GM23338 (cell line): ENCODE measurements at regions not wholly inside any gene's neighbourhood (a gene's known extent, or its start where the extent isn't known, plus 50 kb on each side); places are given as distances from the start of the nearest gene placed in this dataset.

Experiments
- ATAC-seq: fragments of 200-7000 bp; cut with Tn5 transposase; 3 replicates; pipeline ENCODE4 v1.9.1; 2020
- DNase-seq: peaks from one replicate; pipeline ENCODE4 v3.0.0-alpha.2; 2015; ENCODE audit warnings: low spot score
- H2AFZ ChIP-seq: fragments of 200-600 bp; sonication (generic); 2 replicates; pipeline ENCODE4 v1.8.0; 2016; ENCODE audit warnings: antibody characterized with exemption, mild to moderate bottlenecking, moderate library complexity
- H3F3A ChIP-seq: fragments of 200-600 bp; sonication (generic); replicated peaks from 2 replicates; pipeline ENCODE4 v1.8.0; 2017; ENCODE audit warnings: antibody characterized with exemption, mixed run types, low read depth
- H3K27ac ChIP-seq: fragments of 200-600 bp; sonication (generic); 2 replicates; pipeline ENCODE4 v1.6.1; 2016; ENCODE audit warnings: low read depth
- H3K27me3 ChIP-seq: fragments of 200-600 bp; sonication (generic); 2 replicates; pipeline ENCODE4 v1.8.0; 2016; ENCODE audit warnings: mild to moderate bottlenecking, mixed run types, moderate library complexity; ENCODE audit not compliant: insufficient read depth
- H3K36me3 ChIP-seq: fragments of 200-600 bp; sonication (generic); 2 replicates; pipeline ENCODE4 v1.8.0; 2016; ENCODE audit warnings: mild to moderate bottlenecking; ENCODE audit not compliant: insufficient read depth
- H3K4me1 ChIP-seq: fragments of 200-600 bp; sonication (generic); 2 replicates; pipeline ENCODE4 v1.8.0; 2016; ENCODE audit warnings: mild to moderate bottlenecking, moderate library complexity; ENCODE audit not compliant: insufficient read depth
- H3K4me2 ChIP-seq: fragments of 200-600 bp; sonication (generic); 2 replicates; pipeline ENCODE4 v1.7.1; 2017; ENCODE audit warnings: mixed run types
- H3K4me3 ChIP-seq: fragments of 200-600 bp; sonication (generic); 2 replicates; pipeline ENCODE4 v1.6.1; 2016; ENCODE audit warnings: mixed run types
- H3K79me2 ChIP-seq: fragments of 200-600 bp; sonication (generic); replicated peaks from 2 replicates; pipeline ENCODE4 v1.8.0; 2017; ENCODE audit warnings: mild to moderate bottlenecking; ENCODE audit not compliant: insufficient read depth
- H3K9me2 ChIP-seq: fragments of 200-600 bp; sonication (generic); 2 replicates; pipeline ENCODE4 v1.8.0; 2017; ENCODE audit not compliant: insufficient read depth
- H4K20me1 ChIP-seq: fragments of 200-600 bp; sonication (generic); replicated peaks from 2 replicates; pipeline ENCODE4 v1.8.0; 2017; ENCODE audit warnings: mild to moderate bottlenecking; ENCODE audit not compliant: insufficient read depth
- H3K27ac Mint-ChIP-seq: 2 replicates; pipeline ENCODE4 v1.8.0; 2020; ENCODE audit warnings: inconsistent platforms, mild to moderate bottlenecking, moderate library complexity, mixed read lengths
- H3K27me3 Mint-ChIP-seq: 3 replicates; pipeline ENCODE4 v1.8.0; 2022; ENCODE audit warnings: low read depth, mild to moderate bottlenecking, moderate library complexity, mixed read lengths, inconsistent platforms; ENCODE audit not compliant: insufficient read depth, poor library complexity
- H3K36me3 Mint-ChIP-seq: 3 replicates; pipeline ENCODE4 v1.8.0; 2021; ENCODE audit warnings: low read depth, mild to moderate bottlenecking, inconsistent platforms, moderate library complexity, mixed read lengths
- H3K4me1 Mint-ChIP-seq: 3 replicates; pipeline ENCODE4 v1.8.0; 2020; ENCODE audit warnings: mild to moderate bottlenecking, inconsistent platforms, mixed read lengths
- H3K4me3 Mint-ChIP-seq: 3 replicates; pipeline ENCODE4 v1.8.0; 2021; ENCODE audit warnings: moderate library complexity, mild to moderate bottlenecking, inconsistent platforms, mixed read lengths
- H3K9me3 Mint-ChIP-seq: 3 replicates; pipeline ENCODE4 v1.8.0; 2020; ENCODE audit warnings: moderate library complexity, mild to moderate bottlenecking, inconsistent platforms, mixed read lengths
- CREB1 ChIP-seq: fragments of 250-450 bp; sonication (Bioruptor Pico); IDR thresholded peaks from 2 replicates; pipeline ENCODE4 v1.5.0; 2020; ENCODE audit warnings: low read depth, mild to moderate bottlenecking, moderate library complexity
- EZH2 ChIP-seq: fragments of 200-600 bp; sonication (generic); IDR thresholded peaks from one replicate; pipeline ENCODE4 v1.8.0; 2017; ENCODE audit warnings: antibody characterized with exemption, mild to moderate bottlenecking, low read depth; ENCODE audit not compliant: unreplicated experiment
- EZH2phosphoT487 ChIP-seq: fragments of 200-600 bp; sonication (generic); IDR thresholded peaks from one replicate; pipeline ENCODE4 v1.8.1; 2018; ENCODE audit warnings: antibody characterized with exemption; ENCODE audit not compliant: unreplicated experiment
- JUNB ChIP-seq: IDR thresholded peaks from one replicate; pipeline ENCODE4 v1.6.1; 2016; ENCODE audit warnings: antibody characterized with exemption; ENCODE audit not compliant: unreplicated experiment
- NANOG ChIP-seq: IDR thresholded peaks from 2 replicates; pipeline ENCODE4 v1.6.1; 2016; ENCODE audit warnings: antibody characterized with exemption, borderline replicate concordance
- POLR2AphosphoS5 ChIP-seq: IDR thresholded peaks from 2 replicates; pipeline ENCODE4 v1.6.1; 2016; ENCODE audit warnings: antibody characterized with exemption, low read depth
- STAT1 ChIP-seq: IDR thresholded peaks from one replicate; pipeline ENCODE4 v1.6.1; 2016; ENCODE audit warnings: antibody characterized with exemption; ENCODE audit not compliant: unreplicated experiment
- ZNF114 ChIP-seq: fragments of 250-450 bp; sonication (Bioruptor Pico); IDR thresholded peaks from 2 replicates; pipeline ENCODE4 v1.5.0; 2020; ENCODE audit warnings: mild to moderate bottlenecking, moderate library complexity
- ZNF331 ChIP-seq: fragments of 250-450 bp; sonication (Bioruptor Pico); IDR thresholded peaks from 2 replicates; pipeline ENCODE4 v1.5.0; 2020; ENCODE audit warnings: low read depth, mild to moderate bottlenecking, moderate library complexity
- TF ChIP-seq, protein P1 (sequence below): IDR thresholded peaks from one replicate; pipeline ENCODE4 v1.6.1; 2018; ENCODE audit warnings: antibody characterized with exemption; ENCODE audit not compliant: unreplicated experiment
- TF ChIP-seq, protein P2 (sequence below): fragments of 250-450 bp; sonication (Bioruptor Pico); IDR thresholded peaks from 2 replicates; pipeline ENCODE4 v1.5.0; 2020; ENCODE audit warnings: mild to moderate bottlenecking, moderate library complexity
- TF ChIP-seq, protein P3 (sequence below): IDR thresholded peaks from 2 replicates; pipeline ENCODE4 v1.6.1; 2016; ENCODE audit warnings: antibody characterized with exemption
- TF ChIP-seq, protein P4 (sequence below), 2 experiments: fragments of 200-600 bp in 1 of 2; sonication (generic) in 1 of 2; conservative IDR thresholded peaks; 2 replicates each; pipeline versions ENCODE4 v1.5.1 to v1.6.1; 2016 to 2017; ENCODE audit warnings: antibody characterized with exemption in 2 of 2, low read depth in 2 of 2, mild to moderate bottlenecking in 2 of 2, moderate library complexity in 1 of 2

DNA sequence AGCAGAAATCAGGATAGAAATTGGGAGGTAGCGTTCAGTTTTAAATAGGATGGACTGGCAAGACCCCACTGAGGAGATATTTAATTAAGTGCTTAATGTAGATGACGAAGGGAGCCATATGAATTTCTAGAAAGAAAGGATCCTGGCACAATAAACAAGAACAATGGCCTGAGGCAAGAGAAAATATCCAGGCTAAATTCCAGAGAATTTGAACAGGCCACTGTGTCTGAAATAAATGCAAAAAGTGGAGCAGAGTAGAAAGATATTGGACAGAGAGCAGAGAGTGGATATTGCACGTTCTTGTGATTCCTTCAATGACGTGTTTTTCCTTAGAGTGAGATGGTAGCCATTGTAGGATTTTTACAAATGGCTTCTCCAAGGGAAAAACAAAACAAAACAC is 1504.8 kb downstream of the C4orf33 start:
- H3K4me1 Mint-ChIP-seq = peaks cover 2% of the 10 kb centered on the region; the same call in 1 of the 3 replicates
- Histone ChIP-seq H3K4me2 (no peak overlapping the region), H3K36me3 (no peaks in the 10 kb centered on the region), H3K4me1 (peaks cover 10% of the 10 kb centered on the region), H4K20me1 (no peaks in the 10 kb centered on the region), H3K9me2 (no peaks in the 10 kb centered on the region), H3K79me2 (no peaks in the 10 kb centered on the region), H2AFZ (no peak overlapping the region), H3K27ac (no peak overlapping the region), H3K4me3 (no peak overlapping the region), H3K27me3 (no peaks in the 10 kb centered on the region), H3F3A (no peaks in the 10 kb centered on the region)
- H3K9me3 Mint-ChIP-seq = no peaks in the 10 kb centered on the region
- TF ChIP-seq EZH2 = no peak
- no peak for TF ChIP-seq ZNF114 (CRISPR knock-in tag)
- no peak for TF ChIP-seq STAT1
- TF ChIP-seq, protein P1, sequence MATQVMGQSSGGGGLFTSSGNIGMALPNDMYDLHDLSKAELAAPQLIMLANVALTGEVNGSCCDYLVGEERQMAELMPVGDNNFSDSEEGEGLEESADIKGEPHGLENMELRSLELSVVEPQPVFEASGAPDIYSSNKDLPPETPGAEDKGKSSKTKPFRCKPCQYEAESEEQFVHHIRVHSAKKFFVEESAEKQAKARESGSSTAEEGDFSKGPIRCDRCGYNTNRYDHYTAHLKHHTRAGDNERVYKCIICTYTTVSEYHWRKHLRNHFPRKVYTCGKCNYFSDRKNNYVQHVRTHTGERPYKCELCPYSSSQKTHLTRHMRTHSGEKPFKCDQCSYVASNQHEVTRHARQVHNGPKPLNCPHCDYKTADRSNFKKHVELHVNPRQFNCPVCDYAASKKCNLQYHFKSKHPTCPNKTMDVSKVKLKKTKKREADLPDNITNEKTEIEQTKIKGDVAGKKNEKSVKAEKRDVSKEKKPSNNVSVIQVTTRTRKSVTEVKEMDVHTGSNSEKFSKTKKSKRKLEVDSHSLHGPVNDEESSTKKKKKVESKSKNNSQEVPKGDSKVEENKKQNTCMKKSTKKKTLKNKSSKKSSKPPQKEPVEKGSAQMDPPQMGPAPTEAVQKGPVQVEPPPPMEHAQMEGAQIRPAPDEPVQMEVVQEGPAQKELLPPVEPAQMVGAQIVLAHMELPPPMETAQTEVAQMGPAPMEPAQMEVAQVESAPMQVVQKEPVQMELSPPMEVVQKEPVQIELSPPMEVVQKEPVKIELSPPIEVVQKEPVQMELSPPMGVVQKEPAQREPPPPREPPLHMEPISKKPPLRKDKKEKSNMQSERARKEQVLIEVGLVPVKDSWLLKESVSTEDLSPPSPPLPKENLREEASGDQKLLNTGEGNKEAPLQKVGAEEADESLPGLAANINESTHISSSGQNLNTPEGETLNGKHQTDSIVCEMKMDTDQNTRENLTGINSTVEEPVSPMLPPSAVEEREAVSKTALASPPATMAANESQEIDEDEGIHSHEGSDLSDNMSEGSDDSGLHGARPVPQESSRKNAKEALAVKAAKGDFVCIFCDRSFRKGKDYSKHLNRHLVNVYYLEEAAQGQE = no peak
- TF ChIP-seq, protein P2, sequence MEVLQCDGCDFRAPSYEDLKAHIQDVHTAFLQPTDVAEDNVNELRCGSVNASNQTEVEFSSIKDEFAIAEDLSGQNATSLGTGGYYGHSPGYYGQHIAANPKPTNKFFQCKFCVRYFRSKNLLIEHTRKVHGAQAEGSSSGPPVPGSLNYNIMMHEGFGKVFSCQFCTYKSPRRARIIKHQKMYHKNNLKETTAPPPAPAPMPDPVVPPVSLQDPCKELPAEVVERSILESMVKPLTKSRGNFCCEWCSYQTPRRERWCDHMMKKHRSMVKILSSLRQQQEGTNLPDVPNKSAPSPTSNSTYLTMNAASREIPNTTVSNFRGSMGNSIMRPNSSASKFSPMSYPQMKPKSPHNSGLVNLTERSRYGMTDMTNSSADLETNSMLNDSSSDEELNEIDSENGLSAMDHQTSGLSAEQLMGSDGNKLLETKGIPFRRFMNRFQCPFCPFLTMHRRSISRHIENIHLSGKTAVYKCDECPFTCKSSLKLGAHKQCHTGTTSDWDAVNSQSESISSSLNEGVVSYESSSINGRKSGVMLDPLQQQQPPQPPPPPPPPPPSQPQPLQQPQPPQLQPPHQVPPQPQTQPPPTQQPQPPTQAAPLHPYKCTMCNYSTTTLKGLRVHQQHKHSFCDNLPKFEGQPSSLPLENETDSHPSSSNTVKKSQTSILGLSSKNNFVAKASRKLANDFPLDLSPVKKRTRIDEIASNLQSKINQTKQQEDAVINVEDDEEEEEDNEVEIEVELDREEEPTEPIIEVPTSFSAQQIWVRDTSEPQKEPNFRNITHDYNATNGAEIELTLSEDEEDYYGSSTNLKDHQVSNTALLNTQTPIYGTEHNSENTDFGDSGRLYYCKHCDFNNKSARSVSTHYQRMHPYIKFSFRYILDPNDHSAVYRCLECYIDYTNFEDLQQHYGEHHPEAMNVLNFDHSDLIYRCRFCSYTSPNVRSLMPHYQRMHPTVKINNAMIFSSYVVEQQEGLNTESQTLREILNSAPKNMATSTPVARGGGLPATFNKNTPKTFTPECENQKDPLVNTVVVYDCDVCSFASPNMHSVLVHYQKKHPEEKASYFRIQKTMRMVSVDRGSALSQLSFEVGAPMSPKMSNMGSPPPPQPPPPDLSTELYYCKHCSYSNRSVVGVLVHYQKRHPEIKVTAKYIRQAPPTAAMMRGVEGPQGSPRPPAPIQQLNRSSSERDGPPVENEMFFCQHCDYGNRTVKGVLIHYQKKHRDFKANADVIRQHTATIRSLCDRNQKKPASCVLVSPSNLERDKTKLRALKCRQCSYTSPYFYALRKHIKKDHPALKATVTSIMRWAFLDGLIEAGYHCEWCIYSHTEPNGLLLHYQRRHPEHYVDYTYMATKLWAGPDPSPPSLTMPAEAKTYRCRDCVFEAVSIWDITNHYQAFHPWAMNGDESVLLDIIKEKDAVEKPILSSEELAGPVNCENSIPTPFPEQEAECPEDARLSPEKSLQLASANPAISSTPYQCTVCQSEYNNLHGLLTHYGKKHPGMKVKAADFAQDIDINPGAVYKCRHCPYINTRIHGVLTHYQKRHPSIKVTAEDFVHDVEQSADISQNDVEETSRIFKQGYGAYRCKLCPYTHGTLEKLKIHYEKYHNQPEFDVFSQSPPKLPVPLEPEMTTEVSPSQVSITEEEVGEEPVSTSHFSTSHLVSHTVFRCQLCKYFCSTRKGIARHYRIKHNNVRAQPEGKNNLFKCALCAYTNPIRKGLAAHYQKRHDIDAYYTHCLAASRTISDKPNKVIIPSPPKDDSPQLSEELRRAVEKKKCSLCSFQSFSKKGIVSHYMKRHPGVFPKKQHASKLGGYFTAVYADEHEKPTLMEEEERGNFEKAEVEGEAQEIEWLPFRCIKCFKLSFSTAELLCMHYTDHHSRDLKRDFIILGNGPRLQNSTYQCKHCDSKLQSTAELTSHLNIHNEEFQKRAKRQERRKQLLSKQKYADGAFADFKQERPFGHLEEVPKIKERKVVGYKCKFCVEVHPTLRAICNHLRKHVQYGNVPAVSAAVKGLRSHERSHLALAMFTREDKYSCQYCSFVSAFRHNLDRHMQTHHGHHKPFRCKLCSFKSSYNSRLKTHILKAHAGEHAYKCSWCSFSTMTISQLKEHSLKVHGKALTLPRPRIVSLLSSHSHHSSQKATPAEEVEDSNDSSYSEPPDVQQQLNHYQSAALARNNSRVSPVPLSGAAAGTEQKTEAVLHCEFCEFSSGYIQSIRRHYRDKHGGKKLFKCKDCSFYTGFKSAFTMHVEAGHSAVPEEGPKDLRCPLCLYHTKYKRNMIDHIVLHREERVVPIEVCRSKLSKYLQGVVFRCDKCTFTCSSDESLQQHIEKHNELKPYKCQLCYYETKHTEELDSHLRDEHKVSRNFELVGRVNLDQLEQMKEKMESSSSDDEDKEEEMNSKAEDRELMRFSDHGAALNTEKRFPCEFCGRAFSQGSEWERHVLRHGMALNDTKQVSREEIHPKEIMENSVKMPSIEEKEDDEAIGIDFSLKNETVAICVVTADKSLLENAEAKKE = no peak
- TF ChIP-seq, protein P3, sequence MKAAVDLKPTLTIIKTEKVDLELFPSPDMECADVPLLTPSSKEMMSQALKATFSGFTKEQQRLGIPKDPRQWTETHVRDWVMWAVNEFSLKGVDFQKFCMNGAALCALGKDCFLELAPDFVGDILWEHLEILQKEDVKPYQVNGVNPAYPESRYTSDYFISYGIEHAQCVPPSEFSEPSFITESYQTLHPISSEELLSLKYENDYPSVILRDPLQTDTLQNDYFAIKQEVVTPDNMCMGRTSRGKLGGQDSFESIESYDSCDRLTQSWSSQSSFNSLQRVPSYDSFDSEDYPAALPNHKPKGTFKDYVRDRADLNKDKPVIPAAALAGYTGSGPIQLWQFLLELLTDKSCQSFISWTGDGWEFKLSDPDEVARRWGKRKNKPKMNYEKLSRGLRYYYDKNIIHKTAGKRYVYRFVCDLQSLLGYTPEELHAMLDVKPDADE = no peak
- TF ChIP-seq JUNB = no peak
- TF ChIP-seq CREB1 (CRISPR knock-in tag) = no peak
- TF ChIP-seq, protein P4, sequence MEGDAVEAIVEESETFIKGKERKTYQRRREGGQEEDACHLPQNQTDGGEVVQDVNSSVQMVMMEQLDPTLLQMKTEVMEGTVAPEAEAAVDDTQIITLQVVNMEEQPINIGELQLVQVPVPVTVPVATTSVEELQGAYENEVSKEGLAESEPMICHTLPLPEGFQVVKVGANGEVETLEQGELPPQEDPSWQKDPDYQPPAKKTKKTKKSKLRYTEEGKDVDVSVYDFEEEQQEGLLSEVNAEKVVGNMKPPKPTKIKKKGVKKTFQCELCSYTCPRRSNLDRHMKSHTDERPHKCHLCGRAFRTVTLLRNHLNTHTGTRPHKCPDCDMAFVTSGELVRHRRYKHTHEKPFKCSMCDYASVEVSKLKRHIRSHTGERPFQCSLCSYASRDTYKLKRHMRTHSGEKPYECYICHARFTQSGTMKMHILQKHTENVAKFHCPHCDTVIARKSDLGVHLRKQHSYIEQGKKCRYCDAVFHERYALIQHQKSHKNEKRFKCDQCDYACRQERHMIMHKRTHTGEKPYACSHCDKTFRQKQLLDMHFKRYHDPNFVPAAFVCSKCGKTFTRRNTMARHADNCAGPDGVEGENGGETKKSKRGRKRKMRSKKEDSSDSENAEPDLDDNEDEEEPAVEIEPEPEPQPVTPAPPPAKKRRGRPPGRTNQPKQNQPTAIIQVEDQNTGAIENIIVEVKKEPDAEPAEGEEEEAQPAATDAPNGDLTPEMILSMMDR (conservative IDR thresholded peaks at IDR 0.05; ENCODE audit: low read depth in 2 of 2) = no peak
- TF ChIP-seq ZNF331 (CRISPR knock-in tag) = no peak
- TF ChIP-seq EZH2phosphoT487 = no peak
- TF ChIP-seq NANOG = no peak
- no peak for TF ChIP-seq POLR2AphosphoS5
- no peaks in the 10 kb centered on the region for H3K36me3 Mint-ChIP-seq
- no peaks in the 10 kb centered on the region for H3K27me3 Mint-ChIP-seq
- peak overlapping the region; percentile 11; the same call in 1 of the 2 replicates for H3K27ac Mint-ChIP-seq
- no peak for DNase-seq
- no peak overlapping the region for H3K4me3 Mint-ChIP-seq
- ATAC-seq = no peak
